Sigmoid colon (tissue), 4 donors: ENCODE measurements at regions not wholly inside any gene's neighbourhood (a gene's known extent, or its start where the extent isn't known, plus 50 kb on each side); places are given as distances from the start of the nearest gene placed in this dataset.

Experiments
- POLR2AphosphoS5 ChIP-seq, 4 donors: sonication (generic); formaldehyde crosslinking; IDR thresholded peaks; one replicate each; pipeline ENCODE4 v1.6.1; 2017; ENCODE audit warnings: antibody characterized with exemption in 4 of 4
- TF ChIP-seq, protein P1 (sequence below), 4 experiments: fragments of 450-650 bp in 3 of 4; fragments of 200-600 bp in 1 of 4; IDR thresholded peaks; one replicate each; pipeline ENCODE4 v1.5.1; 2016 to 2019; ENCODE audit warnings: antibody characterized with exemption in 4 of 4, mild to moderate bottlenecking in 3 of 4, moderate library complexity in 2 of 4

GRCh38 chr3:73801444-73801843 is 176.7 kb upstream of the PDZRN3 start:
- TF ChIP-seq POLR2AphosphoS5 (IDR thresholded peaks at IDR 0.05) = no peak
- TF ChIP-seq, protein P1, sequence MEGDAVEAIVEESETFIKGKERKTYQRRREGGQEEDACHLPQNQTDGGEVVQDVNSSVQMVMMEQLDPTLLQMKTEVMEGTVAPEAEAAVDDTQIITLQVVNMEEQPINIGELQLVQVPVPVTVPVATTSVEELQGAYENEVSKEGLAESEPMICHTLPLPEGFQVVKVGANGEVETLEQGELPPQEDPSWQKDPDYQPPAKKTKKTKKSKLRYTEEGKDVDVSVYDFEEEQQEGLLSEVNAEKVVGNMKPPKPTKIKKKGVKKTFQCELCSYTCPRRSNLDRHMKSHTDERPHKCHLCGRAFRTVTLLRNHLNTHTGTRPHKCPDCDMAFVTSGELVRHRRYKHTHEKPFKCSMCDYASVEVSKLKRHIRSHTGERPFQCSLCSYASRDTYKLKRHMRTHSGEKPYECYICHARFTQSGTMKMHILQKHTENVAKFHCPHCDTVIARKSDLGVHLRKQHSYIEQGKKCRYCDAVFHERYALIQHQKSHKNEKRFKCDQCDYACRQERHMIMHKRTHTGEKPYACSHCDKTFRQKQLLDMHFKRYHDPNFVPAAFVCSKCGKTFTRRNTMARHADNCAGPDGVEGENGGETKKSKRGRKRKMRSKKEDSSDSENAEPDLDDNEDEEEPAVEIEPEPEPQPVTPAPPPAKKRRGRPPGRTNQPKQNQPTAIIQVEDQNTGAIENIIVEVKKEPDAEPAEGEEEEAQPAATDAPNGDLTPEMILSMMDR (IDR thresholded peaks at IDR 0.05) = no peak
